ENCODE measurements at regions not wholly inside any gene's neighbourhood (a gene's known extent, or its start where the extent isn't known, plus 50 kb on each side); places are given as distances from the start of the nearest gene placed in this dataset.

DNA sequence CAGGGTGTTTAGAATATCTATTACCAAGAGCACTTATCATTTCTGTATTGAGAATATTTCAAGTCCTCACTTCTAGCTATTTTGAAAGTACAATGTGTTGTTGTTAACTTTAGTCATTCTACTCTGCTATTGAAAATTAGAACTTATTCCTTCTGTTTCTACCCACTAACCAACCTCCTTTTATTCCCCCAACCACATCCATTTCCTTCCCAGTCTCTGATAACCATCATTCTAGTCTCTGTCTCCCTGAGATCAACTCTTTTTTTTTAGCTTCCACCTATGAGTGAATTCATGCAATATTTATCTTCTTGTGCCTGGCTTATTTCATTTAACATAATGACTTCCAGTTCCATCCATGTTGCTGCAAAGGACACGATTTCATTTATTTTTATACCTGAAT lies 290.6 kb upstream of the OR4E1 start:
- H3K27ac ChIP-seq (ENCODE audit: low read length) = no peak overlapping the region
- H3K27me3 ChIP-seq (ENCODE audit: control insufficient read depth, insufficient read depth, low read length) = no peaks in the 10 kb centered on the region
- no peak for TF ChIP-seq SIN3A (IDR thresholded peaks at IDR 0.05; ENCODE audit: borderline replicate concordance, insufficient read depth, low read depth, low read length)
- ATAC-seq (no peak), DNase-seq (ENCODE audit: low read depth, low spot score) (no peak)
- intact Hi-C loops (cut with micrococcal nuclease; ENCODE audit: unreplicated experiment) (no loop called here), in situ Hi-C loops (cut with HindIII; ENCODE audit: low pct_unique_long_range_greater_than_20kb, low sequenced_read_pairs) (no loop called here)
- no peaks in the 10 kb centered on the region for H3K4me1 ChIP-seq (ENCODE audit: control insufficient read depth, insufficient read depth, low read length)
- ChIA-PET POLR2A (no interaction called here), CTCF (no interaction called here)
- H3K4me3 ChIP-seq (ENCODE audit: low read depth in 2 of 2, low read length in 2 of 2) = no peak overlapping the region
- no TSS peak for BruUV-seq (replicated peaks)
- no peaks in the 10 kb centered on the region for H3K36me3 ChIP-seq (ENCODE audit: control insufficient read depth, insufficient read depth, low read length)
- no peaks in the 10 kb centered on the region for H3K9me3 ChIP-seq (ENCODE audit: control insufficient read depth, insufficient read depth, low read depth, low read length)

GRCh38 chr14:21960636-21961035 lies 287.0 kb upstream of the OR4E1 start:
- Histone ChIP-seq H3K4me1 (ENCODE audit: control insufficient read depth, insufficient read depth, low read length) (no peaks in the 10 kb centered on the region), H3K27ac (ENCODE audit: low read length) (no peak overlapping the region), H3K36me3 (ENCODE audit: control insufficient read depth, insufficient read depth, low read length) (no peaks in the 10 kb centered on the region), H3K27me3 (ENCODE audit: control insufficient read depth, insufficient read depth, low read length) (no peaks in the 10 kb centered on the region), H3K4me3 (ENCODE audit: low read depth in 2 of 2, low read length in 2 of 2) (no peak overlapping the region), H3K9me3 (ENCODE audit: control insufficient read depth, insufficient read depth, low read depth, low read length) (no peaks in the 10 kb centered on the region)
- no peak for TF ChIP-seq POLR2AphosphoS5 (IDR thresholded peaks at IDR 0.05; ENCODE audit: low read depth, low read length)
- TF ChIP-seq REST (IDR thresholded peaks at IDR 0.05; ENCODE audit: insufficient read depth in 1 of 2, low read depth in 2 of 2, low read length in 1 of 2) = no peak
- TF ChIP-seq SIN3A (IDR thresholded peaks at IDR 0.05; ENCODE audit: borderline replicate concordance, insufficient read depth, low read depth, low read length) = no peak
- no peak for TF ChIP-seq TCF7L2 (IDR thresholded peaks at IDR 0.05; ENCODE audit: low read depth, low read length)
- TF ChIP-seq CTCF (IDR thresholded peaks at IDR 0.05) = no peak
- DNase-seq (ENCODE audit: low read depth, low spot score) (no peak), ATAC-seq (no peak)
- ChIA-PET CTCF (no interaction called here), POLR2A (no interaction called here)
- BruUV-seq (replicated peaks) = no TSS peak
- intact Hi-C loops (cut with micrococcal nuclease; ENCODE audit: unreplicated experiment) = no loop called here
- in situ Hi-C loops (cut with HindIII; ENCODE audit: low pct_unique_long_range_greater_than_20kb, low sequenced_read_pairs) = no loop called here

DNA sequence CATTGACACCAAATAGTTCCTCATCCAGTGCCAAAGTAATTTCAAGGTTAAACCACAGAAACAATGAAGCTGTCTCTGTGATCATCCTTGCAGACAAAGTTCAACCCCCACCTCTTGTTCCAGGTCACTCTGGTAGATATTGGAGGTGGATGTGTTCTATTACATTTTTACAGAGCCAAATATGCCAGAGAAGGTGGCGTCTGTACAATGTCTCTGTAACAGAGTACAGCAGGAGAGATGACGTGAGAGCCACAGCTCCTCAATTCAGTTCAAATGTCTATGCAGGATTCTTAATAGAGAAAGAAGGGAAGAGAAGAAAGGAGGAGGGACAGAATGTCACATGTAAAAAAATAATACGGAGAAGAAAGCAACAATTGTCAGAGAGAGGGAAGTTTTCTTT lies 268.3 kb upstream of the OR4E1 start:
- no peak for TF ChIP-seq POLR2AphosphoS5 (IDR thresholded peaks at IDR 0.05; ENCODE audit: low read depth, low read length)
- in situ Hi-C loops (cut with HindIII; ENCODE audit: low pct_unique_long_range_greater_than_20kb, low sequenced_read_pairs) (no loop called here), intact Hi-C loops (cut with micrococcal nuclease; ENCODE audit: unreplicated experiment) (no loop called here)
- CTCF ChIA-PET = no interaction called here
- Histone ChIP-seq H3K27ac (ENCODE audit: low read length) (no peak overlapping the region), H3K4me1 (ENCODE audit: control insufficient read depth, insufficient read depth, low read length) (no peaks in the 10 kb centered on the region), H3K36me3 (ENCODE audit: control insufficient read depth, insufficient read depth, low read length) (no peaks in the 10 kb centered on the region), H3K27me3 (ENCODE audit: control insufficient read depth, insufficient read depth, low read length) (no peaks in the 10 kb centered on the region), H3K9me3 (ENCODE audit: control insufficient read depth, insufficient read depth, low read depth, low read length) (no peaks in the 10 kb centered on the region), H3K4me3 (ENCODE audit: low read depth in 2 of 2, low read length in 2 of 2) (no peak overlapping the region)
- DNase-seq (ENCODE audit: low read depth, low spot score) (no peak), ATAC-seq (no peak)
- no TSS peak for BruUV-seq (replicated peaks)
- POLR2A ChIA-PET = no interaction called here
